Sigmoid colon (tissue), 6 donors: ENCODE measurements at regions not wholly inside any gene's neighbourhood (a gene's known extent, or its start where the extent isn't known, plus 50 kb on each side); places are given as distances from the start of the nearest gene placed in this dataset.

Experiments
- DNase-seq: peaks from one replicate; pipeline ENCODE4 v3.0.0-alpha.2; 2019
- H3K27ac ChIP-seq, 4 donors: fragments of 200-600 bp; sonication (generic); one replicate each; pipeline ENCODE4 v1.5.1; 2016 to 2019; ENCODE audit warnings: mild to moderate bottlenecking in 1 of 4
- H3K27me3 ChIP-seq, 3 donors: fragments of 200-600 bp; sonication (generic); one replicate each; pipeline ENCODE4 v1.5.1; 2019; ENCODE audit warnings: mild to moderate bottlenecking in 1 of 3
- H3K36me3 ChIP-seq, 4 donors: fragments of 200-600 bp; sonication (generic); one replicate each; pipeline ENCODE4 v1.5.1; 2016 to 2019
- H3K4me1 ChIP-seq, 4 donors: fragments of 200-600 bp; sonication (generic); one replicate each; pipeline ENCODE4 v1.5.1; 2017 to 2019
- H3K4me3 ChIP-seq, 4 donors: fragments of 200-600 bp; sonication (generic); one replicate each; pipeline ENCODE4 v1.5.1; 2017 to 2019; ENCODE audit warnings: mild to moderate bottlenecking in 2 of 4, moderate library complexity in 1 of 4
- H3K9me3 ChIP-seq, 4 donors: fragments of 200-600 bp in 3 of 4; sonication (generic) in 3 of 4; one replicate each; pipeline versions ENCODE4 v1.5.1 to v1.6.1; 2013 to 2019
- EP300 ChIP-seq, 4 donors: sonication (generic); formaldehyde crosslinking; IDR thresholded peaks; one replicate each; pipeline ENCODE4 v1.6.1; 2017; ENCODE audit warnings: antibody characterized with exemption in 4 of 4
- POLR2A ChIP-seq, 2 donors: fragments of 450-650 bp; IDR thresholded peaks; one replicate each; pipeline ENCODE4 v1.6.1; 2016; ENCODE audit warnings: antibody characterized with exemption in 2 of 2, mild to moderate bottlenecking in 2 of 2, moderate library complexity in 2 of 2
- POLR2AphosphoS5 ChIP-seq, 4 donors: sonication (generic); formaldehyde crosslinking; IDR thresholded peaks; one replicate each; pipeline ENCODE4 v1.6.1; 2017; ENCODE audit warnings: antibody characterized with exemption in 4 of 4
- WGBS, 2 donors: extraction: QIAGEN DNeasy Blood & Tissue Kit; methylation state at CpG; one replicate each; pipeline ENCODE4 v1.1.7; 2013; 5-methylcytosine and 5-hydroxymethylcytosine counted together
- intact Hi-C: fragments of 100-400 bp; cut with DNase I; formaldehyde crosslinking; loops from one replicate; pipeline ENCODE4 v1.15.1; 2023
- TF ChIP-seq, protein P1 (sequence below), 4 experiments: fragments of 450-650 bp in 3 of 4; fragments of 200-600 bp in 1 of 4; IDR thresholded peaks; one replicate each; pipeline ENCODE4 v1.5.1; 2016 to 2019; ENCODE audit warnings: antibody characterized with exemption in 4 of 4, mild to moderate bottlenecking in 3 of 4, moderate library complexity in 2 of 4
- donor health status: healthy with polysubstance abuse.
- donor health status: healthy.

DNA sequence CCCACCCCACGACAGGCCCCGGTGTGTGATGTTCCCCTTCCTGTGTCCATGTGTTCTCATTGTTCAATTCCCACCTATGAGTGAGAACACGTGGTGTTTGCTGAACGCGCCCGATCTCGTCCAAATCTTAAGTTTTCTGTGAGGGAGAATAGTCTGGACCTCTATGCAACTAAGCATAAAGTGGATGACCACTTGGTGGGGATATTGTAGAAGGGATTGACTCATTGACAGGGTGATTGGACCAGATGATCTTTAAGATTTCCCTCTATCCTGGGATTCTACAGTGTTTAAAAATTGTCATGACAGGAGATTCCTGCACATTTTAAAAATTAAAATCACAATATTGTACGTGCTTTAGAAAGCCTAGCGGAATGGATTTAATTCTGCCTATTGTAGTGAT, 141.3 kb downstream of the TRMT11 start:
- Histone ChIP-seq H3K4me1 (no peaks in the 10 kb centered on the region), H3K9me3 (no peaks in the 10 kb centered on the region), H3K27me3 (no peaks in the 10 kb centered on the region), H3K4me3 (no peak overlapping the region), H3K36me3 (peaks cover 0 to 8% (median 0%) of the 10 kb centered on the region in 4 donors), H3K27ac (no peak overlapping the region)
- TF ChIP-seq, protein P1, sequence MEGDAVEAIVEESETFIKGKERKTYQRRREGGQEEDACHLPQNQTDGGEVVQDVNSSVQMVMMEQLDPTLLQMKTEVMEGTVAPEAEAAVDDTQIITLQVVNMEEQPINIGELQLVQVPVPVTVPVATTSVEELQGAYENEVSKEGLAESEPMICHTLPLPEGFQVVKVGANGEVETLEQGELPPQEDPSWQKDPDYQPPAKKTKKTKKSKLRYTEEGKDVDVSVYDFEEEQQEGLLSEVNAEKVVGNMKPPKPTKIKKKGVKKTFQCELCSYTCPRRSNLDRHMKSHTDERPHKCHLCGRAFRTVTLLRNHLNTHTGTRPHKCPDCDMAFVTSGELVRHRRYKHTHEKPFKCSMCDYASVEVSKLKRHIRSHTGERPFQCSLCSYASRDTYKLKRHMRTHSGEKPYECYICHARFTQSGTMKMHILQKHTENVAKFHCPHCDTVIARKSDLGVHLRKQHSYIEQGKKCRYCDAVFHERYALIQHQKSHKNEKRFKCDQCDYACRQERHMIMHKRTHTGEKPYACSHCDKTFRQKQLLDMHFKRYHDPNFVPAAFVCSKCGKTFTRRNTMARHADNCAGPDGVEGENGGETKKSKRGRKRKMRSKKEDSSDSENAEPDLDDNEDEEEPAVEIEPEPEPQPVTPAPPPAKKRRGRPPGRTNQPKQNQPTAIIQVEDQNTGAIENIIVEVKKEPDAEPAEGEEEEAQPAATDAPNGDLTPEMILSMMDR (IDR thresholded peaks at IDR 0.05): no peak
- no peak for DNase-seq
- WGBS, 2 donors: 92 to 94% methylated on average over 8 to 9 of the region's 9 CpGs
- intact Hi-C loops: no loop called here

DNA sequence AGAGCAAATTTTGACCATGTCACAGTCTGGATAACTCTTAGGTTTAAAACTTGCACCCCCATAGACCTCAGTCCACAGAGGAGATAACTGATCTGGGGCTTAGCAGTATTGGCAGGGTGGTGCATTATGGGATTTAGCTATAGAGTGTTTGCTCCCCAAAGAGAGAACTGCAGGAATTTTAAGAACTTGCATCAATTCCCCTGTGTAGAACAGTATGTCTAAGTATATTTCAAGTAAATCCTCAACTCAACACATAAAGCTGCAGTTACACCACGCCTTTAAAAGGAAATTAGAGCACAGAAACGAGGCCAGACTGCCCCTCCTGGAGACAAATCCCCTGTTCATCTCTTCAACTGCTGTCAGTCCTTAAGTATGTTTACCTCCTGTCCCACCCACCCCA, 144.9 kb downstream of the TRMT11 start:
- TF ChIP-seq EP300 (IDR thresholded peaks at IDR 0.05): no peak
- no peak for TF ChIP-seq POLR2A (IDR thresholded peaks at IDR 0.05)
- no peak for TF ChIP-seq POLR2AphosphoS5 (IDR thresholded peaks at IDR 0.05)
- TF ChIP-seq, protein P1 (IDR thresholded peaks at IDR 0.05): no peak
- H3K27ac ChIP-seq: no peak overlapping the region
- peaks cover 0 to 8% (median 0%) of the 10 kb centered on the region in 4 donors for H3K36me3 ChIP-seq
- no peak overlapping the region for H3K4me3 ChIP-seq
- no peaks in the 10 kb centered on the region for H3K27me3 ChIP-seq
- intact Hi-C loops: no loop called here
- WGBS, 2 donors: 66 to 71% methylated on average over 2 of the region's 2 CpGs
- no peaks in the 10 kb centered on the region for H3K4me1 ChIP-seq
- peaks cover 0 to 3% (median 0%) of the 10 kb centered on the region in 4 donors for H3K9me3 ChIP-seq
- no peak for DNase-seq

DNA sequence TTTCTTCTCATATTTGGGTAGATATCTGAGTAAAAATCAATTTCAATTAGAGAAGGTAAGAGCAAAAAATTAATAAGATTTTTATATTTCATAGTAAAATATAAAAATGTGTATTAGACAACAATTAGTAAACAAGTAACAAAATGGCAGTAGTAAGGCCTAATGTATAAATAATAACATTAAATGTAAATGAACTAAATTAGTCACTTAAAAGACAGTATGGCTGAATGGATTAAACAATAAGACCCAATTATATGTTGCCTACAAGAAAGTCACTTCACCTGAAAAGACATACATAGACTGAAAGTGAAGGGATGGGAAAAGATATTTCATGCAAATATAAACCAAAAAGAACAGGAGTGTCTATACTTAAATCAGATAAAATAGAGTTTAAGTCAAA, 147.6 kb downstream of the TRMT11 start:
- Histone ChIP-seq H3K4me3 (no peak overlapping the region), H3K9me3 (peaks cover 0 to 6% (median 0%) of the 10 kb centered on the region in 4 donors), H3K4me1 (no peaks in the 10 kb centered on the region), H3K36me3 (peaks cover 0 to 8% (median 0%) of the 10 kb centered on the region in 4 donors), H3K27me3 (no peaks in the 10 kb centered on the region), H3K27ac (no peak overlapping the region)
- intact Hi-C loops: no loop called here
- TF ChIP-seq, protein P1 (IDR thresholded peaks at IDR 0.05): no peak
- TF ChIP-seq POLR2AphosphoS5 (IDR thresholded peaks at IDR 0.05) (no peak), POLR2A (IDR thresholded peaks at IDR 0.05) (no peak), EP300 (IDR thresholded peaks at IDR 0.05) (no peak)
- no peak for DNase-seq

DNA sequence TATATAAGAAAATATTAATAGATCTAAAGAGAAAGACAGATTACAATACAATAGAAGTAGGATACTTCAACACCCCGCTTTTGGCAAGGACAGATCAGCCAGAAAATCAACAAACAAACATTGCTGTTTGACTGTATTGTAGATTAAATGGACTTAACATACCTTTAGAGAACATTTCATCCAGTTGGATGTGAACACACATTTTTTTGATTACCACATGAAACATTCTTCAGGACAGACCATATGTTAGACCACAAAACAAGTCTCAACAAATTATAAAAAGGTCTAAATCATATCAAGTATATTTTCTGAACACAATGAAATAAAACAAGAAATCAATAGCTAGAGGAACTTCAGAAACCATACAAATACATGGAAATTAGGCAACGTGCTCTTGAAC, 148.2 kb downstream of the TRMT11 start:
- 92 to 95% methylated on average over 2 of the region's 2 CpGs for WGBS, 2 donors
- Histone ChIP-seq H3K9me3 (peaks cover 0 to 6% (median 0%) of the 10 kb centered on the region in 4 donors), H3K27ac (no peak overlapping the region), H3K4me3 (no peak overlapping the region), H3K27me3 (no peaks in the 10 kb centered on the region), H3K4me1 (no peaks in the 10 kb centered on the region), H3K36me3 (peaks cover 0 to 8% (median 0%) of the 10 kb centered on the region in 4 donors)
- TF ChIP-seq, protein P1 (IDR thresholded peaks at IDR 0.05): no peak
- no peak for TF ChIP-seq POLR2AphosphoS5 (IDR thresholded peaks at IDR 0.05)
- no peak for TF ChIP-seq POLR2A (IDR thresholded peaks at IDR 0.05)
- no peak for TF ChIP-seq EP300 (IDR thresholded peaks at IDR 0.05)
- intact Hi-C loops: no loop called here
- DNase-seq: no peak

DNA sequence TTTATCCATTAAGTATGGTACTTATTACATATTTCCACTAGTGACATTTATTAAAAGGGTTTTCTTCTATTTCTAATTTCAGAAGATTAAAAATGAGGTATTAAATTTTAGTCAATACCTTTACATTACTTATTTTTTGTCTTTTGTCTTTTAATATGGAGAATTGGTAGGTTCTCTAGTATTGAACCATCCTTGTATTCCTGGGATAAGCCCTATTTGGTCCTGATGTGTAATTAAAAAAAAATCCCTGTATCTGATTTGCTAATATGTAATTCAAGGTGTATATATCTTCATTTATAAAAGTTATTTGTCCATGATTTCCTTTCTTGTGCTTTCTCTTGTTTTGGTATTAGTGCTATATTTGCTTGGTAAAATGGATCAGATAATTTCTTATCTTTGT, 153.7 kb downstream of the TRMT11 start:
- TF ChIP-seq, protein P1 (IDR thresholded peaks at IDR 0.05): no peak
- TF ChIP-seq POLR2AphosphoS5 (IDR thresholded peaks at IDR 0.05) (no peak), POLR2A (IDR thresholded peaks at IDR 0.05) (no peak), EP300 (IDR thresholded peaks at IDR 0.05) (no peak)
- intact Hi-C loops: no loop called here

More for the DNA sequence above, 153.7 kb downstream of the TRMT11 start:
- H3K9me3 ChIP-seq: peaks cover 0 to 6% (median 2%) of the 10 kb centered on the region in 4 donors
- DNase-seq: no peak
- H3K27ac ChIP-seq: no peak overlapping the region
- no peak overlapping the region for H3K4me3 ChIP-seq
- no peaks in the 10 kb centered on the region for H3K4me1 ChIP-seq
- H3K27me3 ChIP-seq: no peaks in the 10 kb centered on the region
- H3K36me3 ChIP-seq: no peaks in the 10 kb centered on the region
